Ectodermal cell (in vitro differentiated cells): ENCODE measurements at regions not wholly inside any gene's neighbourhood (a gene's known extent, or its start where the extent isn't known, plus 50 kb on each side); places are given as distances from the start of the nearest gene placed in this dataset.

Source experiments
- H3K27ac ChIP-seq: 2 replicates; pipeline ENCODE4 v1.7.0; 2013; ENCODE audit warnings: mild to moderate bottlenecking, low read depth, low read length; ENCODE audit not compliant: insufficient read depth, poor library complexity, severe bottlenecking
- H3K27me3 ChIP-seq: 2 replicates; pipeline ENCODE4 v1.7.0; 2013; ENCODE audit warnings: mild to moderate bottlenecking, low read length; ENCODE audit not compliant: insufficient read depth, control insufficient read depth, poor library complexity, severe bottlenecking
- H3K36me3 ChIP-seq: one replicate; pipeline ENCODE4 v1.7.0; 2013; ENCODE audit warnings: low read length; ENCODE audit not compliant: control insufficient read depth, insufficient read depth
- H3K4me1 ChIP-seq: one replicate; pipeline ENCODE4 v1.7.0; 2013; ENCODE audit warnings: low read length; ENCODE audit not compliant: control insufficient read depth, insufficient read depth
- H3K4me3 ChIP-seq: 2 replicates; pipeline ENCODE4 v1.7.0; 2013; ENCODE audit warnings: low read depth, low read length, control low read depth; ENCODE audit not compliant: insufficient read depth
- H3K9me3 ChIP-seq: 2 replicates; pipeline ENCODE4 v1.7.0; 2013; ENCODE audit warnings: mild to moderate bottlenecking, low read length, moderate library complexity; ENCODE audit not compliant: control insufficient read depth
- WGBS, 2 experiments: methylation state at CpG; one replicate each; pipeline ENCODE4 v1.1.7; 2013; ENCODE audit warnings: missing lambda C conversion rate in 2 of 2; 5-methylcytosine and 5-hydroxymethylcytosine counted together

DNA sequence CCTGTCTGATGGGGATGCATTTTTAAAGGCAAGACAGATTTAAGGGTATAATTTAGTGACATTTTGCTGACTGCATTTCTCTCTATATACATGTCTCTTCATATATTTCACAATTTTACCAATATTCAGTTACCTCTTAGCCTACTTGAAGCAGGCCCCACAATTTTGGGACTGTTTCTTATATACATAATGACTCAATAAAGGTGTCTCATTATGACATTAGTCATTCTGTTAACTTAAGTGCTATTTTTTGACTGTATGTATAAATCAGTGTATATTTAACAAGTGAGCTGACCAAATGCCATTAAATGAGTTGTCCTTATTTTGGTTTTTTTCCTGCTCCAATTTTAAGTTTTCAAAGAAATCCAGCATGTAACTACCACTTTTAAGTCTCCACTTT, 313.3 kb downstream of the SOX4 start:
- Histone ChIP-seq H3K27me3 (no peaks in the 10 kb centered on the region), H3K36me3 (no peaks in the 10 kb centered on the region), H3K9me3 (no peaks in the 10 kb centered on the region), H3K4me3 (no peak overlapping the region), H3K27ac (no peak overlapping the region), H3K4me1 (peaks cover 10% of the 10 kb centered on the region)

DNA sequence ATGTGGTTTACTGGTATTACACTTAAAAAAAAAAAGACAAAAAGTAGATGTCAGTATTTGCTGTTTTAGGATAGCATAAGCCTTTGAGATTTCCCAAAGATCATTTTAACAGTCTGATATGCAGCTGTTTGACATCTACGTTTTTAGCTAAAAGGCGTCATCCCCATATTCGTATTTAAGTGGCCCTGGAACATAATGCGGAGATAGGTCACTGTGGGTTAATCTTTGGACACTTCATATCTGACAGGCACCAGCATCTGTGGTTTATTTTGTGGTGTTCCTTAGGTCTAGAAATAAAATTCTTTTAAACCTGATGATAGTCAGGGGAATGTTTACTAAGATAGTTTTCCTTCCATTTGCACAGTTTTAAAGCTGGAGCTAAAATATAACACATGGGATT, 313.7 kb downstream of the SOX4 start:
- Histone ChIP-seq H3K27ac (no peak overlapping the region), H3K4me1 (peaks cover 6% of the 10 kb centered on the region), H3K4me3 (no peak overlapping the region), H3K9me3 (no peaks in the 10 kb centered on the region), H3K36me3 (no peaks in the 10 kb centered on the region), H3K27me3 (no peaks in the 10 kb centered on the region)
- WGBS, 2 experiments, result 93 to 96% methylated on average over 4 of the region's 4 CpGs

- no peaks in the 10 kb centered on the region for H3K27me3 ChIP-seq
- H3K4me1 ChIP-seq, result no peaks in the 10 kb centered on the region
- H3K27ac ChIP-seq, result no peak overlapping the region
- 67 to 70% methylated on average over 5 of the region's 5 CpGs for WGBS, 2 experiments
- H3K4me3 ChIP-seq, result no peak overlapping the region
- H3K9me3 ChIP-seq, result no peaks in the 10 kb centered on the region
- H3K36me3 ChIP-seq, result no peaks in the 10 kb centered on the region
These were observed 314.8 kb downstream of the SOX4 start for GRCh38 chr6:21908161-21908848.

GRCh38 chr6:21909321-21909720, 315.8 kb downstream of the SOX4 start:
- H3K27me3 ChIP-seq, result no peaks in the 10 kb centered on the region
- WGBS, 2 experiments, result 95 to 98% methylated on average over 4 of the region's 4 CpGs
- no peak overlapping the region for H3K27ac ChIP-seq
- no peak overlapping the region for H3K4me3 ChIP-seq
- no peaks in the 10 kb centered on the region for H3K4me1 ChIP-seq
- no peaks in the 10 kb centered on the region for H3K9me3 ChIP-seq
- H3K36me3 ChIP-seq, result no peaks in the 10 kb centered on the region

DNA sequence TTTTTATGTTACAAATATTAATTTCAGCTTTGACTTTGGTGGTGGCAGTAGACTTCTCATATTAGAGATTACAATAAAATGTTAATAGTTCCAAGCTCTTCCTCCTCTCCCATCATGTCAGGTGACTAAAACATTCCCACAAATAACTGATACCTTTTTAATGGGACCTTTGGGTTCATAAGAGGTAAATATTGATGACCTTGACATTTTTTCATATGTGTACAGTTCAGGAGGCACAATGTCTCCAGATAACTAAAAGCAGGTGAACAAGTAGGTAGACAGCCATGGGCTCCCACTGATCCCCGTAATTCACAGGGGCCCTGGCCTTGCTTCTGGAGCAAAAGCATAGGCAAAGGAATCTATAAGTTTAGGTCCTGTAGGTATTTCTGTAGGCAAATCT, 317.7 kb downstream of the SOX4 start:
- H3K27ac ChIP-seq, result no peak overlapping the region

GRCh38 chr6:21912151-21912832, 318.7 kb downstream of the SOX4 start:
- Histone ChIP-seq H3K36me3 (no peaks in the 10 kb centered on the region), H3K4me1 (no peaks in the 10 kb centered on the region)
- WGBS, 2 experiments, result 94 to 95% methylated on average over 4 to 5 of the region's 5 CpGs

More for the DNA sequence above, 317.7 kb downstream of the SOX4 start:
- no peaks in the 10 kb centered on the region for H3K4me1 ChIP-seq
- H3K9me3 ChIP-seq, result no peaks in the 10 kb centered on the region
- H3K36me3 ChIP-seq, result no peaks in the 10 kb centered on the region
- WGBS, 2 experiments, result 97 to 100% methylated on average over 1 of the region's 1 CpG
- H3K4me3 ChIP-seq, result no peak overlapping the region
- H3K27me3 ChIP-seq, result no peaks in the 10 kb centered on the region

GRCh38 chr6:21914121-21914973, 320.8 kb downstream of the SOX4 start:
- no peak overlapping the region for H3K4me3 ChIP-seq
- no peak overlapping the region for H3K27ac ChIP-seq
- no peaks in the 10 kb centered on the region for H3K9me3 ChIP-seq
- no peaks in the 10 kb centered on the region for H3K36me3 ChIP-seq
- H3K4me1 ChIP-seq, result no peaks in the 10 kb centered on the region
- no peaks in the 10 kb centered on the region for H3K27me3 ChIP-seq
- WGBS, 2 experiments, result 74 to 76% methylated on average over 8 of the region's 8 CpGs

More at GRCh38 chr6:21912151-21912832, 318.7 kb downstream of the SOX4 start:
- Histone ChIP-seq H3K9me3 (no peaks in the 10 kb centered on the region), H3K4me3 (no peak overlapping the region), H3K27ac (no peak overlapping the region), H3K27me3 (no peaks in the 10 kb centered on the region)

DNA sequence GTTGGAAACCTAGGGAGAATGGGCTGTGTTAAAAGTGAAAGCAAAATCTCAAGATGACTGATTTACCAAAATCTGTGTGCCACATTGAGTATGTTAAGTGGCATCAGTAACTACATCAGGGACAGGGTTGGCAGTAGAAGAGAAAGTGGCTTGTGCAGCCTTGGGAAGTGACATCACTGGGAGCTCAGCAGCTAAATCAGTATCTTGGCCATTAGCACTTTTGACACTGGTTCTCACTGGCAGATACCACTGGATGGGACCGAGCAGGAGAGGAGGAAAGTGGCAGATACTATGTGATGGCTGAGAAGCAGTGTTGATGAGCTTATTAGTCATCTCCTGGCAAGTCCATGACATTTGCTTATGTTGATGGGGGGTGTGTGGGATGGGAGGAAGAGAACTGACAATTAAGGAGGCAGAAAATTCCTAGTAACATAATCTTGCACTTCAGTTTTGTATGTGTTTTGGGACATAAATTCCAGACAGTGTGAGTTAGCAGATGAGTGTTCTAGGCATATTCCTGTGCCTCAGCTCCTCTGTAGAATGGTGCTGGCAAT, 322.2 kb downstream of the SOX4 start:
- H3K4me1 ChIP-seq, result no peaks in the 10 kb centered on the region
- 75 to 92% methylated on average over 1 of the region's 1 CpG for WGBS, 2 experiments
- H3K4me3 ChIP-seq, result no peak overlapping the region
- H3K9me3 ChIP-seq, result no peaks in the 10 kb centered on the region
- H3K27ac ChIP-seq, result no peak overlapping the region
- no peaks in the 10 kb centered on the region for H3K36me3 ChIP-seq
- H3K27me3 ChIP-seq, result no peaks in the 10 kb centered on the region

DNA sequence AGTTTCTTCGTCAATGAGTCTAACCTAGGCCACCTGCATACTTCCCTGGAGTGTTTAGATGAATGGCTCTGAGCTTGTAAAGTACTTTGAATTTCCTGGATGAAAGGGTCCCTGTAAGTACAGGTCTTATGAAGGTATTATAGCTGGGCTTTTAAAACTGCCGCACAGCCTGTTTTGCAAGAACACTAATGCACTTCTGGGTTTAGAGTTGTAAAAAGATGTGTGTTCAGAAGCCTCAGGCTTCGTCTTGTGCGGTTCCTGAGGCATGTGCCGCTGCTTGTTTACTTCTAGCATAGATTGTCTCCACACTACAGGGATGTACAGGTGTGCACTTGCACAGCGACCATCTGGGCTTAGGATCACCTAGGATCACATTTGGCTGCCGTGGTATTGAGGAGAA, 324.5 kb downstream of the SOX4 start:
- no peaks in the 10 kb centered on the region for H3K9me3 ChIP-seq
- no peak overlapping the region for H3K27ac ChIP-seq
- no peaks in the 10 kb centered on the region for H3K36me3 ChIP-seq
- WGBS, 2 experiments, result 94 to 96% methylated on average over 7 of the region's 7 CpGs
- H3K4me1 ChIP-seq, result peaks cover 4% of the 10 kb centered on the region
- H3K27me3 ChIP-seq, result no peaks in the 10 kb centered on the region
- no peak overlapping the region for H3K4me3 ChIP-seq

- H3K27me3 ChIP-seq, result no peaks in the 10 kb centered on the region
- no peaks in the 10 kb centered on the region for H3K9me3 ChIP-seq
- H3K27ac ChIP-seq, result no peak overlapping the region
- H3K4me1 ChIP-seq, result peaks cover 4% of the 10 kb centered on the region
- 97 to 99% methylated on average over 3 to 4 of the region's 4 CpGs for WGBS, 2 experiments
- H3K36me3 ChIP-seq, result no peaks in the 10 kb centered on the region
- H3K4me3 ChIP-seq, result no peak overlapping the region
These were observed 325.1 kb downstream of the SOX4 start for GRCh38 chr6:21918666-21919065.
